ENCODE measurements at regions not wholly inside any gene's neighbourhood (a gene's known extent, or its start where the extent isn't known, plus 50 kb on each side); places are given as distances from the start of the nearest gene placed in this dataset.

- Histone ChIP-seq H3K27me3 (replicated peaks in 2 of 5; ENCODE audit: control insufficient read depth in 4 of 5, insufficient read depth in 5 of 5, low read length in 4 of 5) (no peaks in the 10 kb centered on the region), H3K4me1 (ENCODE audit: control extremely low read depth in 1 of 4, control insufficient read depth in 4 of 4, insufficient read depth in 4 of 4, low read length in 3 of 4) (no peaks in the 10 kb centered on the region), H3K27ac (ENCODE audit: insufficient read depth in 1 of 2, low read depth in 1 of 2, low read length in 2 of 2, poor library complexity in 1 of 2, severe bottlenecking in 2 of 2) (no peak overlapping the region), H3K4me3 (ENCODE audit: control insufficient read depth in 1 of 7, extremely low read depth in 1 of 7, insufficient read depth in 4 of 7, low read depth in 2 of 7, low read length in 6 of 7) (no peak overlapping the region), H3K9me3 (ENCODE audit: control extremely low read depth in 1 of 5, control insufficient read depth in 4 of 5, insufficient read depth in 2 of 5, low read depth in 1 of 5, low read length in 4 of 5) (no peaks in the 10 kb centered on the region), H3K36me3 (ENCODE audit: control insufficient read depth in 4 of 4, insufficient read depth in 4 of 4, low read length in 3 of 4) (no peaks in the 10 kb centered on the region)
- CTCF ChIA-PET: no interaction called here
- WGBS (ENCODE audit: insufficient coverage): 100% methylated on average over 1 of the region's 2 CpGs
- POLR2A ChIA-PET: no interaction called here
- DNase-seq: no peak
These were observed 370.3 kb upstream of the PLSCR5 start for GRCh38 chr3:146975476-146975875.

- WGBS (ENCODE audit: insufficient coverage): no CpG with 5 or more reads among the region's 1 CpG
- ChIA-PET CTCF (no interaction called here), POLR2A (no interaction called here)
- H3K9me3 ChIP-seq (ENCODE audit: control extremely low read depth in 1 of 5, control insufficient read depth in 4 of 5, insufficient read depth in 2 of 5, low read depth in 1 of 5, low read length in 4 of 5): no peaks in the 10 kb centered on the region
- H3K27ac ChIP-seq (ENCODE audit: insufficient read depth in 1 of 2, low read depth in 1 of 2, low read length in 2 of 2, poor library complexity in 1 of 2, severe bottlenecking in 2 of 2): no peak overlapping the region
- H3K4me1 ChIP-seq (ENCODE audit: control extremely low read depth in 1 of 4, control insufficient read depth in 4 of 4, insufficient read depth in 4 of 4, low read length in 3 of 4): no peaks in the 10 kb centered on the region
- H3K27me3 ChIP-seq (replicated peaks in 2 of 5; ENCODE audit: control insufficient read depth in 4 of 5, insufficient read depth in 5 of 5, low read length in 4 of 5): no peaks in the 10 kb centered on the region
- no peaks in the 10 kb centered on the region for H3K36me3 ChIP-seq (ENCODE audit: control insufficient read depth in 4 of 4, insufficient read depth in 4 of 4, low read length in 3 of 4)
- no peak for DNase-seq
- H3K4me3 ChIP-seq (ENCODE audit: control insufficient read depth in 1 of 7, extremely low read depth in 1 of 7, insufficient read depth in 4 of 7, low read depth in 2 of 7, low read length in 6 of 7): no peak overlapping the region
These were observed 369.9 kb upstream of the PLSCR5 start for GRCh38 chr3:146975032-146975431.

GRCh38 chr3:146974001-146974400, 368.9 kb upstream of the PLSCR5 start:
- no peak for DNase-seq
- no peak overlapping the region for H3K27ac ChIP-seq (ENCODE audit: insufficient read depth in 1 of 2, low read depth in 1 of 2, low read length in 2 of 2, poor library complexity in 1 of 2, severe bottlenecking in 2 of 2)
- no peak overlapping the region for H3K4me3 ChIP-seq (ENCODE audit: control insufficient read depth in 1 of 7, extremely low read depth in 1 of 7, insufficient read depth in 4 of 7, low read depth in 2 of 7, low read length in 6 of 7)
- no CpG with 5 or more reads among the region's 4 CpGs for WGBS (ENCODE audit: insufficient coverage)
- ChIA-PET POLR2A (no interaction called here), CTCF (no interaction called here)
- no peaks in the 10 kb centered on the region for H3K36me3 ChIP-seq (ENCODE audit: control insufficient read depth in 4 of 4, insufficient read depth in 4 of 4, low read length in 3 of 4)
- no peaks in the 10 kb centered on the region for H3K9me3 ChIP-seq (ENCODE audit: control extremely low read depth in 1 of 5, control insufficient read depth in 4 of 5, insufficient read depth in 2 of 5, low read depth in 1 of 5, low read length in 4 of 5)
- H3K27me3 ChIP-seq (replicated peaks in 2 of 5; ENCODE audit: control insufficient read depth in 4 of 5, insufficient read depth in 5 of 5, low read length in 4 of 5): no peaks in the 10 kb centered on the region
- H3K4me1 ChIP-seq (ENCODE audit: control extremely low read depth in 1 of 4, control insufficient read depth in 4 of 4, insufficient read depth in 4 of 4, low read length in 3 of 4): no peaks in the 10 kb centered on the region

GRCh38 chr3:146972726-146973125, 367.6 kb upstream of the PLSCR5 start:
- ChIA-PET POLR2A (no interaction called here), CTCF (no interaction called here)
- DNase-seq: no peak
- no peaks in the 10 kb centered on the region for H3K36me3 ChIP-seq (ENCODE audit: control insufficient read depth in 4 of 4, insufficient read depth in 4 of 4, low read length in 3 of 4)
- no peaks in the 10 kb centered on the region for H3K4me1 ChIP-seq (ENCODE audit: control extremely low read depth in 1 of 4, control insufficient read depth in 4 of 4, insufficient read depth in 4 of 4, low read length in 3 of 4)
- no CpG with 5 or more reads among the region's 1 CpG for WGBS (ENCODE audit: insufficient coverage)
- no peaks in the 10 kb centered on the region for H3K27me3 ChIP-seq (replicated peaks in 2 of 5; ENCODE audit: control insufficient read depth in 4 of 5, insufficient read depth in 5 of 5, low read length in 4 of 5)
- no peak overlapping the region for H3K4me3 ChIP-seq (ENCODE audit: control insufficient read depth in 1 of 7, extremely low read depth in 1 of 7, insufficient read depth in 4 of 7, low read depth in 2 of 7, low read length in 6 of 7)
- H3K9me3 ChIP-seq (ENCODE audit: control extremely low read depth in 1 of 5, control insufficient read depth in 4 of 5, insufficient read depth in 2 of 5, low read depth in 1 of 5, low read length in 4 of 5): no peaks in the 10 kb centered on the region
- H3K27ac ChIP-seq (ENCODE audit: insufficient read depth in 1 of 2, low read depth in 1 of 2, low read length in 2 of 2, poor library complexity in 1 of 2, severe bottlenecking in 2 of 2): no peak overlapping the region

GRCh38 chr3:146970236-146970635, 365.1 kb upstream of the PLSCR5 start:
- no peak for DNase-seq
- 100% methylated on average over 1 of the region's 2 CpGs for WGBS (ENCODE audit: insufficient coverage)
- Histone ChIP-seq H3K36me3 (ENCODE audit: control insufficient read depth in 4 of 4, insufficient read depth in 4 of 4, low read length in 3 of 4) (no peaks in the 10 kb centered on the region), H3K4me1 (ENCODE audit: control extremely low read depth in 1 of 4, control insufficient read depth in 4 of 4, insufficient read depth in 4 of 4, low read length in 3 of 4) (no peaks in the 10 kb centered on the region), H3K9me3 (ENCODE audit: control extremely low read depth in 1 of 5, control insufficient read depth in 4 of 5, insufficient read depth in 2 of 5, low read depth in 1 of 5, low read length in 4 of 5) (no peaks in the 10 kb centered on the region), H3K27me3 (replicated peaks in 2 of 5; ENCODE audit: control insufficient read depth in 4 of 5, insufficient read depth in 5 of 5, low read length in 4 of 5) (no peaks in the 10 kb centered on the region), H3K27ac (ENCODE audit: insufficient read depth in 1 of 2, low read depth in 1 of 2, low read length in 2 of 2, poor library complexity in 1 of 2, severe bottlenecking in 2 of 2) (no peak overlapping the region), H3K4me3 (ENCODE audit: control insufficient read depth in 1 of 7, extremely low read depth in 1 of 7, insufficient read depth in 4 of 7, low read depth in 2 of 7, low read length in 6 of 7) (no peak overlapping the region)
- POLR2A ChIA-PET: no interaction called here
- CTCF ChIA-PET: no interaction called here

GRCh38 chr3:146969356-146969755, 364.2 kb upstream of the PLSCR5 start:
- H3K27me3 ChIP-seq (replicated peaks in 2 of 5; ENCODE audit: control insufficient read depth in 4 of 5, insufficient read depth in 5 of 5, low read length in 4 of 5): no peaks in the 10 kb centered on the region
- no peaks in the 10 kb centered on the region for H3K9me3 ChIP-seq (ENCODE audit: control extremely low read depth in 1 of 5, control insufficient read depth in 4 of 5, insufficient read depth in 2 of 5, low read depth in 1 of 5, low read length in 4 of 5)
- H3K36me3 ChIP-seq (ENCODE audit: control insufficient read depth in 4 of 4, insufficient read depth in 4 of 4, low read length in 3 of 4): no peaks in the 10 kb centered on the region
- POLR2A ChIA-PET: no interaction called here
- H3K4me3 ChIP-seq (ENCODE audit: control insufficient read depth in 1 of 7, extremely low read depth in 1 of 7, insufficient read depth in 4 of 7, low read depth in 2 of 7, low read length in 6 of 7): no peak overlapping the region
- DNase-seq: no peak
- H3K27ac ChIP-seq (ENCODE audit: insufficient read depth in 1 of 2, low read depth in 1 of 2, low read length in 2 of 2, poor library complexity in 1 of 2, severe bottlenecking in 2 of 2): no peak overlapping the region
- H3K4me1 ChIP-seq (ENCODE audit: control extremely low read depth in 1 of 4, control insufficient read depth in 4 of 4, insufficient read depth in 4 of 4, low read length in 3 of 4): no peaks in the 10 kb centered on the region
- CTCF ChIA-PET: interaction anchor here (1.2 kb wide), 1 partner anchor 26 kb away, joined by 3 read pairs; no protein-coding TSS in a partner anchor

- H3K4me3 ChIP-seq (ENCODE audit: control insufficient read depth in 1 of 7, extremely low read depth in 1 of 7, insufficient read depth in 4 of 7, low read depth in 2 of 7, low read length in 6 of 7): no peak overlapping the region
- no peaks in the 10 kb centered on the region for H3K9me3 ChIP-seq (ENCODE audit: control extremely low read depth in 1 of 5, control insufficient read depth in 4 of 5, insufficient read depth in 2 of 5, low read depth in 1 of 5, low read length in 4 of 5)
- DNase-seq: no peak
- ChIA-PET POLR2A (interaction anchor here (0.7 kb wide), 1 partner anchor 168 kb away, joined by 7 read pairs; no protein-coding TSS in a partner anchor), CTCF (no interaction called here)
- no peaks in the 10 kb centered on the region for H3K36me3 ChIP-seq (ENCODE audit: control insufficient read depth in 4 of 4, insufficient read depth in 4 of 4, low read length in 3 of 4)
- H3K4me1 ChIP-seq (ENCODE audit: control extremely low read depth in 1 of 4, control insufficient read depth in 4 of 4, insufficient read depth in 4 of 4, low read length in 3 of 4): no peaks in the 10 kb centered on the region
- H3K27me3 ChIP-seq (replicated peaks in 2 of 5; ENCODE audit: control insufficient read depth in 4 of 5, insufficient read depth in 5 of 5, low read length in 4 of 5): no peaks in the 10 kb centered on the region
- H3K27ac ChIP-seq (ENCODE audit: insufficient read depth in 1 of 2, low read depth in 1 of 2, low read length in 2 of 2, poor library complexity in 1 of 2, severe bottlenecking in 2 of 2): no peak overlapping the region
- WGBS (ENCODE audit: insufficient coverage): 50% methylated on average over 1 of the region's 1 CpG
These were observed 363.1 kb upstream of the PLSCR5 start for GRCh38 chr3:146968204-146968651.

Data from common myeloid progenitor, CD34-positive (primary cell).